ENCODE measurements at regions not wholly inside any gene's neighbourhood (a gene's known extent, or its start where the extent isn't known, plus 50 kb on each side); places are given as distances from the start of the nearest gene placed in this dataset.

DNA sequence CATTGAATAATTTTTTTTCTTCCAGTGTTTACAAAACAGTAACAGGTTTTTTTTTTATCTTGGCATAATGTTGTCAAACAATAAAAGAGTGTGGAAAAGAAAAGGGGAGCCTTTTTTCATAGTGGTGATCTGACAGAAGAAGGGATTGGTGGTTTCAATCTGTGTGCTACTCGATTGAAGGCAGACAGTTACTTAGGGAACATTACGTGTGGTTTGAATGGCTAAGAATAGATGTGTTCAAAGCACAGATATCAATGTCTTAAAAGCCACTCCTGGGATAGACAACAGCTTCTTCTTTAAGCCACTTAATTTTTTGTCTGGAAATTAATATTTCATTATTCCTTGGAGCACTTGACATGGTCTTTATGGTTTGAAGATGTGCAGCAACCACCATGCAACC is 558.6 kb upstream of the ADGRL2 start:
- TF ChIP-seq, protein P1, sequence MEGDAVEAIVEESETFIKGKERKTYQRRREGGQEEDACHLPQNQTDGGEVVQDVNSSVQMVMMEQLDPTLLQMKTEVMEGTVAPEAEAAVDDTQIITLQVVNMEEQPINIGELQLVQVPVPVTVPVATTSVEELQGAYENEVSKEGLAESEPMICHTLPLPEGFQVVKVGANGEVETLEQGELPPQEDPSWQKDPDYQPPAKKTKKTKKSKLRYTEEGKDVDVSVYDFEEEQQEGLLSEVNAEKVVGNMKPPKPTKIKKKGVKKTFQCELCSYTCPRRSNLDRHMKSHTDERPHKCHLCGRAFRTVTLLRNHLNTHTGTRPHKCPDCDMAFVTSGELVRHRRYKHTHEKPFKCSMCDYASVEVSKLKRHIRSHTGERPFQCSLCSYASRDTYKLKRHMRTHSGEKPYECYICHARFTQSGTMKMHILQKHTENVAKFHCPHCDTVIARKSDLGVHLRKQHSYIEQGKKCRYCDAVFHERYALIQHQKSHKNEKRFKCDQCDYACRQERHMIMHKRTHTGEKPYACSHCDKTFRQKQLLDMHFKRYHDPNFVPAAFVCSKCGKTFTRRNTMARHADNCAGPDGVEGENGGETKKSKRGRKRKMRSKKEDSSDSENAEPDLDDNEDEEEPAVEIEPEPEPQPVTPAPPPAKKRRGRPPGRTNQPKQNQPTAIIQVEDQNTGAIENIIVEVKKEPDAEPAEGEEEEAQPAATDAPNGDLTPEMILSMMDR (conservative IDR thresholded peaks at IDR 0.05): no peak
- no peak overlapping the region for H3K27ac ChIP-seq

DNA sequence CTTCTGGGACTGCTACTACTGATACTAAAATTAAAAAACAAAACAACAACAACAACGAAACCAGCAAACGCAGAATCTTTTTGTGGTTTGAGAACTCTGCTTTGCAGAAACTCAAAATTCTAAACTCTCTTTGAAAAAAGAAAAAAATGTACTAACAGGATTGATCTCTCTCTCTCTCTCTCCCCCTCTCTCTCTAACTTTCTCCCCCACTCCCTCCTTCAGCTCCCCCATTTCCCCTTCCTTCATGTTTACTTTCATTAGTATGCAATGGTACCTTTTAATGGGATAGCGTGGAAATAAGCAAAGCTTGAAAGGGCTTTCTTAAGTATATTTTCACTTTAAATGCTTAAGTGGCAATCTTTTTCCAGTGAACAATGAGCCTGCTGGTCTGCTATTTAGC is 562.6 kb upstream of the ADGRL2 start:
- TF ChIP-seq, protein P1 (conservative IDR thresholded peaks at IDR 0.05): no peak
- H3K27ac ChIP-seq: no peak overlapping the region

DNA sequence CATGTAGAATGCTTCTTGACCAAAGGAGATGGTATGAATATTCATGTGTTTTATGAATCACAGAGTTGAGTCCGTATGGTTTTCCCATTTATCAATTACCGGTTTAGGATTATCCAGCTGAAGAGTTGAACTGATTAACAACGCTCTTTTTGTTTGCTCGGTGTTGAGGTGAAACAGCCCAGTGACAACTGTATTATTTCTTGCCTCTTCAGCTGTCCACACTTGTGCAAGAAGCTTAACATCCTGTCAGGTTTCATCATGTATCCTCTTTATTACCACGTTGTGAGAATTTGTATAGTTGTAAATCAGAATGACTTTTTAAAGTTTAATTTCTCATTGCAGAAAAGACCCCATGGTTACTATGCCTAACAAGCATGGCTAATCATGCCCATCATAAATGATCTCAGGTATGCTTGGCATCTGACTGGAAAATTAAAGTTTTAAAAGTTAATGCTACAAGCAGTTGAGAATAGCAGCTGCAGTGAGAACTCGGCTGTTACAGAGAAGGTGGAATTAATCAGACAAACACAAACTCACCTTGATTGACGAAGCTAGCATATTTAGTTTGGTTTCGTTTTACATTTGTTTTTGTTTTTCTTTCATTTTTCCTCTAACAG is 563.2 kb upstream of the ADGRL2 start:
- TF ChIP-seq, protein P1 (conservative IDR thresholded peaks at IDR 0.05): no peak
- H3K27ac ChIP-seq: no peak overlapping the region

DNA sequence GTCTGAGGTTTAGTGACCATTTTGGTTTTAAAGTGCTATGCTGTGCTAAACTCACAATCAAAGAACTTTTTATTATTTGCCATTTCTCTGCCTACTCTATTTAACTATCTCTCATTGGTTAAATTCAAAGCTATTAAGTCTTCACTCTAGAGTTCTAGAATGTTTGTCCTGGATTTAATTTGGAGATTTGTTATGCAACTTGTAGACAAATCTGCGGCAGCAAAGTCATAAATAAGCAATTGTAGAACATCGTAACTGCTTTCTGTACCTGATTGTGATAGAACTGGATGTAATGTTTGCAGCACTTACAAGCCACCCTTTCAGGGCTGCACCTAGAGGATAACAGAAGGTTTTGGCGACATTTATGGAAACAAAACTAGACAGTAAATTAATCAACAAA is 566.5 kb upstream of the ADGRL2 start:
- H3K27ac ChIP-seq: no peak overlapping the region
- TF ChIP-seq, protein P1 (conservative IDR thresholded peaks at IDR 0.05): no peak

DNA sequence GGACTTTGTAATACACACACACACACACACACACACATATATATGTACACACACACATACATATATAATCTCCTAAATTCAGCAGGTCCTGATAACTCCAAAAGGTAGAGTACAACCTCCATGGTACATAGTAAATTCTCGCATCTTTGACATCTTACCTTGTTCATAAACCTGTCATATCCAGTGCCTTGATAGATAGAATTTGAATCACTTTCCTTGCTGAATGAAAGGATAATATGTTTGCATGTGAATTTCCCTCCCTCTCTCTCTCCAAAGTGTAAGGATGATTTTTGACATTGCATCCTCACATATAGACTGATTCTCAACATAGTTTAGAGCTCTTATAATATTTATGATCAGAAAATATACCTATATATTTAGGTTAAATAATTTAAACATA is 567.1 kb upstream of the ADGRL2 start:
- TF ChIP-seq, protein P1 (conservative IDR thresholded peaks at IDR 0.05): no peak
- no peak overlapping the region for H3K27ac ChIP-seq

DNA sequence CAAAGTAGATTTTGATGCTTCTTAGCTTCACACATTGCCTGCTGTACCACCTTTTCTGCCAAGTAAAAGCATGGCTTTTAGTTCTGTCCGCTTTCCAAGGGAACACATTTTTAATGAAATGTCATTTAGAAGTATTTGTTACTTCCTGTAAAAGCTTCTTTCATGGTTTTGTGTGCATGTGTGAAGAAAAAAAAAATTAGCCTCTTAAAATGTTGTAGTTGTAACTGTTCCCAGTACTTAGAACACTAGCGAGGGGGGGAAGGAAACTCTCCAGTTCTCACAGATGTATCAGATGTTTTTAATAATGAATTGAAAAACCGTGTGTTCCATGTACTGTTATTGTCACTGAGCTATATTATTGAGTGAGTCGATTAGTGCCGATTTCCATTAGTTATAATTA is 568.3 kb upstream of the ADGRL2 start:
- H3K27ac ChIP-seq: no peak overlapping the region

DNA sequence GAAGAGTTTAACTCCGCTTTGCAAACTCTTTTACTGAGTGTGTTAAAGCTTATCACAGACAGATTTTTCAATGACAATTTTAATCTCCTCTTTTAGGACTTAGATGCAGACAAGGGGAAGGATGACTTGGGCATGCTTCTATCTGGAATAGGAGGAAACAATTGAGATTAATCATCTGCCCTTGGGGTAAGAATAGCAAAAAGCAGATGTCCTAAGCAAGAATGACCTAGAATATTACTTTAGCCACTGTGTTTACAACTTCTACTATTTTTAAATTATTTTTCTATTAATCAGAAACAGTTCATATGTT is 569.0 kb upstream of the ADGRL2 start:
- H3K27ac ChIP-seq: no peak overlapping the region
- TF ChIP-seq, protein P1 (conservative IDR thresholded peaks at IDR 0.05): no peak

More for the DNA sequence above, 568.3 kb upstream of the ADGRL2 start:
- TF ChIP-seq, protein P1 (conservative IDR thresholded peaks at IDR 0.05): no peak
